HL-60 (cell line): ENCODE measurements at regions not wholly inside any gene's neighbourhood (a gene's known extent, or its start where the extent isn't known, plus 50 kb on each side); places are given as distances from the start of the nearest gene placed in this dataset.

ENCODE experiments used
- DNase-seq, 2 experiments: peaks; one replicate each; pipeline ENCODE4 v3.0.0-alpha.2; 2010 to 2020; ENCODE audit warnings: low read depth in 1 of 2, low spot score in 1 of 2
- H3K27ac ChIP-seq: fragments of 250-450 bp; sonication (Bioruptor Pico); replicated peaks from 2 replicates; pipeline ENCODE4 v1.5.1; 2020; ENCODE audit warnings: mild to moderate bottlenecking, moderate library complexity
- H3K27me3 ChIP-seq: fragments of 250-450 bp; sonication (Bioruptor Pico); 2 replicates; pipeline ENCODE4 v1.5.1; 2021; ENCODE audit warnings: mild to moderate bottlenecking, moderate library complexity; ENCODE audit not compliant: insufficient read depth, poor library complexity, severe bottlenecking
- H3K4me3 ChIP-seq: replicated peaks from 2 replicates; pipeline ENCODE4 v1.5.1; 2011; ENCODE audit warnings: mild to moderate bottlenecking, control low read depth, low read length; ENCODE audit not compliant: insufficient read depth
- GABPA ChIP-seq: IDR thresholded peaks from 2 replicates; pipeline ENCODE4 v1.6.1; 2012; ENCODE audit warnings: low read depth
- POLR2AphosphoS5 ChIP-seq: IDR thresholded peaks from 2 replicates; pipeline ENCODE4 v1.6.1; 2012; ENCODE audit warnings: low read depth
- SPI1 ChIP-seq: IDR thresholded peaks from 2 replicates; pipeline ENCODE4 v1.6.1; 2012; ENCODE audit warnings: low read depth, mild to moderate bottlenecking, borderline replicate concordance
- TF ChIP-seq, protein P1 (sequence below): IDR thresholded peaks from 2 replicates; pipeline ENCODE4 v1.6.1; 2012; ENCODE audit warnings: low read depth; ENCODE audit not compliant: insufficient replicate concordance
- TF ChIP-seq, protein P2 (sequence below): IDR thresholded peaks from one replicate; pipeline ENCODE4 v1.5.1; 2011; ENCODE audit warnings: low read length, control low read depth, inconsistent platforms; ENCODE audit not compliant: insufficient read depth

DNA sequence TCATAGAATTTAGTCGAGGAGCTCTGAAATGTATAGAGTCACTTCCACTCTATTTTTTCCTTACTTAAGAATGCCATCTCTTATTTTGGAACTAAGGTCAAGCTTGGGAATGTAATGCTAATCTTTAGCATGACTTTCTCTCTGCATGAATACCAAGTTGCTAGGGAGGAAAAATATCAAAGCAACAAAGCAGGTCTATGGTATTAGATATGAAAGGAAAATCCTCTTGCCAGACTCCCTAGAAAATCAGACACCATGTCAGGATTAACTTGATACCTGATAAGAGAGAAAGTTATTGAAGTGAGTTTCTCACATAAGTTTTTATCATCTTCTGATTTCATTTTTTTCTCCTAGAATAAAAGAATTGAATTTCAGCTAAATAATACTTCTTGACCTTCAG lies 341.7 kb upstream of the ZNF804A start:
- TF ChIP-seq SPI1 = no peak
- H3K27me3 ChIP-seq = no peaks in the 10 kb centered on the region
- DNase-seq = no peak
- H3K4me3 ChIP-seq = no peak overlapping the region
- no peak overlapping the region for H3K27ac ChIP-seq

DNA sequence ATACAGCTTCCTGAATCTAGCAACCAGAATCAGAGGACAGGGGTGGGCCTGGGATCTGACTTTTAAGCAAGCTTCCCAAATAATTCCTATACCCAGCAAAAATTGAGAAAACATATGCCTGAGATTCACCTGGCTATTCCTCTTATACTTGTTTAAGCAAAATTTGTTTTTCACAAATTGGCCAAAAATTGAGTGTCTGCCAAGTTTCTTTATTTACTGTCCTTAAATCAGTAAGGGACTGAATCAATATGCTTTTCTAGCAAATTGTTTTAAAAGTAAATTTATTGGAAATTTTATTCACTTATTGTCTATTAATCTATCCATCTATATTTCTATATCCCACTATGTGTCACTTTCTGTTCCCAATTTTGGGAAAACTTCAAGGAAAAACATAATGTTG lies 337.0 kb upstream of the ZNF804A start:
- no peak overlapping the region for H3K27ac ChIP-seq
- no peaks in the 10 kb centered on the region for H3K27me3 ChIP-seq
- no peak for DNase-seq
- TF ChIP-seq GABPA (no peak), SPI1 (no peak), POLR2AphosphoS5 (no peak)
- TF ChIP-seq, protein P1, sequence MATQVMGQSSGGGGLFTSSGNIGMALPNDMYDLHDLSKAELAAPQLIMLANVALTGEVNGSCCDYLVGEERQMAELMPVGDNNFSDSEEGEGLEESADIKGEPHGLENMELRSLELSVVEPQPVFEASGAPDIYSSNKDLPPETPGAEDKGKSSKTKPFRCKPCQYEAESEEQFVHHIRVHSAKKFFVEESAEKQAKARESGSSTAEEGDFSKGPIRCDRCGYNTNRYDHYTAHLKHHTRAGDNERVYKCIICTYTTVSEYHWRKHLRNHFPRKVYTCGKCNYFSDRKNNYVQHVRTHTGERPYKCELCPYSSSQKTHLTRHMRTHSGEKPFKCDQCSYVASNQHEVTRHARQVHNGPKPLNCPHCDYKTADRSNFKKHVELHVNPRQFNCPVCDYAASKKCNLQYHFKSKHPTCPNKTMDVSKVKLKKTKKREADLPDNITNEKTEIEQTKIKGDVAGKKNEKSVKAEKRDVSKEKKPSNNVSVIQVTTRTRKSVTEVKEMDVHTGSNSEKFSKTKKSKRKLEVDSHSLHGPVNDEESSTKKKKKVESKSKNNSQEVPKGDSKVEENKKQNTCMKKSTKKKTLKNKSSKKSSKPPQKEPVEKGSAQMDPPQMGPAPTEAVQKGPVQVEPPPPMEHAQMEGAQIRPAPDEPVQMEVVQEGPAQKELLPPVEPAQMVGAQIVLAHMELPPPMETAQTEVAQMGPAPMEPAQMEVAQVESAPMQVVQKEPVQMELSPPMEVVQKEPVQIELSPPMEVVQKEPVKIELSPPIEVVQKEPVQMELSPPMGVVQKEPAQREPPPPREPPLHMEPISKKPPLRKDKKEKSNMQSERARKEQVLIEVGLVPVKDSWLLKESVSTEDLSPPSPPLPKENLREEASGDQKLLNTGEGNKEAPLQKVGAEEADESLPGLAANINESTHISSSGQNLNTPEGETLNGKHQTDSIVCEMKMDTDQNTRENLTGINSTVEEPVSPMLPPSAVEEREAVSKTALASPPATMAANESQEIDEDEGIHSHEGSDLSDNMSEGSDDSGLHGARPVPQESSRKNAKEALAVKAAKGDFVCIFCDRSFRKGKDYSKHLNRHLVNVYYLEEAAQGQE = no peak
- TF ChIP-seq, protein P2, sequence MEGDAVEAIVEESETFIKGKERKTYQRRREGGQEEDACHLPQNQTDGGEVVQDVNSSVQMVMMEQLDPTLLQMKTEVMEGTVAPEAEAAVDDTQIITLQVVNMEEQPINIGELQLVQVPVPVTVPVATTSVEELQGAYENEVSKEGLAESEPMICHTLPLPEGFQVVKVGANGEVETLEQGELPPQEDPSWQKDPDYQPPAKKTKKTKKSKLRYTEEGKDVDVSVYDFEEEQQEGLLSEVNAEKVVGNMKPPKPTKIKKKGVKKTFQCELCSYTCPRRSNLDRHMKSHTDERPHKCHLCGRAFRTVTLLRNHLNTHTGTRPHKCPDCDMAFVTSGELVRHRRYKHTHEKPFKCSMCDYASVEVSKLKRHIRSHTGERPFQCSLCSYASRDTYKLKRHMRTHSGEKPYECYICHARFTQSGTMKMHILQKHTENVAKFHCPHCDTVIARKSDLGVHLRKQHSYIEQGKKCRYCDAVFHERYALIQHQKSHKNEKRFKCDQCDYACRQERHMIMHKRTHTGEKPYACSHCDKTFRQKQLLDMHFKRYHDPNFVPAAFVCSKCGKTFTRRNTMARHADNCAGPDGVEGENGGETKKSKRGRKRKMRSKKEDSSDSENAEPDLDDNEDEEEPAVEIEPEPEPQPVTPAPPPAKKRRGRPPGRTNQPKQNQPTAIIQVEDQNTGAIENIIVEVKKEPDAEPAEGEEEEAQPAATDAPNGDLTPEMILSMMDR = no peak
- no peak overlapping the region for H3K4me3 ChIP-seq

DNA sequence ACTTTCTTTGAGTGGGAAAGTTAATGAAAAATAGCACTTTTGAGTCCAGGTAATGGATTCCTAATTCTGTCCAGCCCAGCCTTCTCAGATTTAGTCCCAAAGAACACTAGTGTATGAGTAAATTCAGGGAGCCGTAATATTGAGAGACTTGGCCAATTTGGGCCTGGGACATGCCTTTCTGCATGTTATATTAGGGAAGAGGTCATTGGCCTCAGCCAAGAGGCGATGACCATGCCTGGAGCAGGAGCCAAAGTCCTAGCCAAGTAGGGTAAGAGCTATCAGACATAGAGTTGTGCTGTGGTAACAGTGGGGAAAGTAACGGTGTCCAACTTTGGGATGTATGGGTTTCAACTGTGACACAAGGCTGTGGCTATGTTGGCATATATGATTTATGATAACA lies 336.5 kb upstream of the ZNF804A start:
- H3K4me3 ChIP-seq = no peak overlapping the region
- no peak overlapping the region for H3K27ac ChIP-seq
- DNase-seq = no peak
- no peaks in the 10 kb centered on the region for H3K27me3 ChIP-seq
- TF ChIP-seq, protein P1 = no peak

DNA sequence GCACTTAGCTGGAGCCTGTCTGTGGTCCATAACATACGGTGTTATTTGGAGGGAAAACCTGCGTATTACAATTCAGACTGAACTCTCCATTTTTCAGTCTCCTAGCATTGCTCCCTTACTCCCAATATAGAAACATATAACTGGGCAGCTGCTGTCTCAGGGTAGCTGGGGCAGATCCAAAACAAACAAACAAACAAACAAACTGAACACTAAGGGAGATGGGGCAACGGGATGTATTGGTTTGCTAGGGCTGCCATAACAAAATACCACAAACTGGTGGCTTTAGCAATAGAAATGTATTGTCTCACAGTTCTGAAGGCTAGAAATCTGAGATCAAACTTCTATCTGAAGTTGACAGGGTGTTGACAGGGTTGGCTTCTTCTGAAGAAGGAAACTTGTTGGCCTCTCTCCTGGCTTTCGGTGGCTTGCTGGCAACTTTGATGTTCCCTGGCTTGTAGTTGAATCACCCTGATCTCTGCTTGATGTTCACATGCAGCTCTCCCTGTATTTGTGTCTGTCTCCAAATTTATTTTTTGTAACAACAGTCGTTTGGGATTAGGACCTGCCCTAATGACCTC lies 329.3 kb upstream of the ZNF804A start:
- no peaks in the 10 kb centered on the region for H3K27me3 ChIP-seq
- TF ChIP-seq, protein P1 = no peak
- no peak for TF ChIP-seq POLR2AphosphoS5
- no peak for TF ChIP-seq GABPA
- TF ChIP-seq SPI1 = no peak
- TF ChIP-seq, protein P2 = no peak
- no peak for DNase-seq
- no peak overlapping the region for H3K4me3 ChIP-seq
- no peak overlapping the region for H3K27ac ChIP-seq
